ENCODE measurements at regions not wholly inside any gene's neighbourhood (a gene's known extent, or its start where the extent isn't known, plus 50 kb on each side); places are given as distances from the start of the nearest gene placed in this dataset.

GRCh38 chr2:78521938-78522337, 503.6 kb upstream of the REG3G start:
- CTCF ChIA-PET = no interaction called here
- H3K4me1 ChIP-seq = no peaks in the 10 kb centered on the region
- H3K9me3 ChIP-seq = no peaks in the 10 kb centered on the region
- BruUV-seq (replicated peaks) = no TSS peak
- no peak for DNase-seq
- H3K4me3 ChIP-seq (ENCODE audit: low read depth, low read length) = no peak overlapping the region
- no peaks in the 10 kb centered on the region for H3K27me3 ChIP-seq (replicated peaks; ENCODE audit: control insufficient read depth, insufficient read depth, low read length)
- H3K9me3 Mint-ChIP-seq (ENCODE audit: unreplicated experiment) = no peaks in the 10 kb centered on the region
- peaks cover 17% of the 10 kb centered on the region for H3K36me3 Mint-ChIP-seq (ENCODE audit: insufficient read depth, unreplicated experiment)
- intact Hi-C loops (cut with micrococcal nuclease; ENCODE audit: unreplicated experiment) = no loop called here
- no peak overlapping the region for H3K27ac Mint-ChIP-seq (ENCODE audit: unreplicated experiment)
- POLR2A ChIA-PET = no interaction called here
- no peaks in the 10 kb centered on the region for H3K4me1 Mint-ChIP-seq (ENCODE audit: low read depth, unreplicated experiment)
- H3K36me3 ChIP-seq (ENCODE audit: control insufficient read depth, insufficient read depth, low read length) = no peaks in the 10 kb centered on the region
- no peaks in the 10 kb centered on the region for H3K27me3 Mint-ChIP-seq (ENCODE audit: insufficient read depth, unreplicated experiment)
- no peak overlapping the region for H3K4me3 Mint-ChIP-seq (ENCODE audit: unreplicated experiment)
- TF ChIP-seq CTCF (IDR thresholded peaks at IDR 0.05; ENCODE audit: insufficient read depth in 1 of 2, low read depth in 1 of 2, low read length in 1 of 2, severe bottlenecking in 1 of 2, unreplicated experiment in 1 of 2) = no peak

GRCh38 chr2:78532762-78533379, 492.6 kb upstream of the REG3G start:
- BruUV-seq (replicated peaks) = no TSS peak

GRCh38 chr2:78535395-78535794, 490.1 kb upstream of the REG3G start:
- intact Hi-C loops (cut with micrococcal nuclease; ENCODE audit: unreplicated experiment) = no loop called here
- Histone ChIP-seq H3K27me3 (replicated peaks; ENCODE audit: control insufficient read depth, insufficient read depth, low read length) (no peaks in the 10 kb centered on the region), H3K9me3 (no peaks in the 10 kb centered on the region), H3K4me3 (ENCODE audit: low read depth, low read length) (no peak overlapping the region), H3K36me3 (ENCODE audit: control insufficient read depth, insufficient read depth, low read length) (peaks cover 1% of the 10 kb centered on the region; the same call in 1 of the 2 replicates), H3K4me1 (peaks cover 25% of the 10 kb centered on the region)
- no peak overlapping the region for H3K27ac Mint-ChIP-seq (ENCODE audit: unreplicated experiment)
- peak in 1 of 2 experiments; percentile 9 for DNase-seq
- H3K4me1 Mint-ChIP-seq (ENCODE audit: low read depth, unreplicated experiment) = peaks cover 14% of the 10 kb centered on the region
- TF ChIP-seq CTCF (IDR thresholded peaks at IDR 0.05; ENCODE audit: insufficient read depth in 1 of 2, low read depth in 1 of 2, low read length in 1 of 2, severe bottlenecking in 1 of 2, unreplicated experiment in 1 of 2) = no peak
- no TSS peak for BruUV-seq (replicated peaks)
- no peak overlapping the region for H3K4me3 Mint-ChIP-seq (ENCODE audit: unreplicated experiment)
- ChIA-PET POLR2A (no interaction called here), CTCF (no interaction called here)
- no peaks in the 10 kb centered on the region for H3K27me3 Mint-ChIP-seq (ENCODE audit: insufficient read depth, unreplicated experiment)
- peaks cover 25% of the 10 kb centered on the region for H3K36me3 Mint-ChIP-seq (ENCODE audit: insufficient read depth, unreplicated experiment)
- no peaks in the 10 kb centered on the region for H3K9me3 Mint-ChIP-seq (ENCODE audit: unreplicated experiment)

More at GRCh38 chr2:78532762-78533379, 492.6 kb upstream of the REG3G start:
- peaks cover 13% of the 10 kb centered on the region for H3K36me3 Mint-ChIP-seq (ENCODE audit: insufficient read depth, unreplicated experiment)
- H3K9me3 Mint-ChIP-seq (ENCODE audit: unreplicated experiment) = no peaks in the 10 kb centered on the region
- Histone ChIP-seq H3K27me3 (replicated peaks; ENCODE audit: control insufficient read depth, insufficient read depth, low read length) (no peaks in the 10 kb centered on the region), H3K4me1 (peaks cover 19% of the 10 kb centered on the region), H3K36me3 (ENCODE audit: control insufficient read depth, insufficient read depth, low read length) (peaks cover 1% of the 10 kb centered on the region), H3K9me3 (no peaks in the 10 kb centered on the region), H3K4me3 (ENCODE audit: low read depth, low read length) (no peak overlapping the region)
- DNase-seq = no peak
- no peaks in the 10 kb centered on the region for H3K27me3 Mint-ChIP-seq (ENCODE audit: insufficient read depth, unreplicated experiment)
- H3K4me1 Mint-ChIP-seq (ENCODE audit: low read depth, unreplicated experiment) = no peaks in the 10 kb centered on the region
- ChIA-PET CTCF (no interaction called here), POLR2A (no interaction called here)
- intact Hi-C loops (cut with micrococcal nuclease; ENCODE audit: unreplicated experiment) = no loop called here
- no peak for TF ChIP-seq CTCF (IDR thresholded peaks at IDR 0.05; ENCODE audit: insufficient read depth in 1 of 2, low read depth in 1 of 2, low read length in 1 of 2, severe bottlenecking in 1 of 2, unreplicated experiment in 1 of 2)
- no peak overlapping the region for H3K27ac Mint-ChIP-seq (ENCODE audit: unreplicated experiment)
- H3K4me3 Mint-ChIP-seq (ENCODE audit: unreplicated experiment) = no peak overlapping the region
